ENCODE measurements at regions not wholly inside any gene's neighbourhood (a gene's known extent, or its start where the extent isn't known, plus 50 kb on each side); places are given as distances from the start of the nearest gene placed in this dataset.
"Not testable (repeated sequence)": the region's sequence is repeated elsewhere in the genome, so short reads cannot be mapped to it uniquely, and the experiment has no call there.

DNA sequence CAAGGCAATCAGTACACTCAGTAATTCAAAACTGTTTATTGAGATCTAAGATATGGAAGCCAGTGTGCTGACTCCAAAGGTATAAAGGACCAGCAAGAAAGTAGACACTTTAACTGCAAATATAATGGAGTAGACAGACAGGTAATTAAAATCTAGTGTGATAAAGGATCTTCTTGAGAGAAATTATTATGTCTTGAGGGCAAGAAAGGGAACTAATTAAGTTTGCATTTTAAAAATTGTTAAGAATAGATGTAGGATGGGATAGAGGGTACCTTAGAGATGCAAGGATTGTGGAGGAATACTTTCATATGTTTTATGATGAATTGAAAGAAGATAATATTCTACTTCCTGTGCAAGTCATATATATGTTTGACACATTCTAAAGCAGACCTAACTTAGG lies 825.3 kb downstream of the LTN1 start:
- no peaks in the 10 kb centered on the region for H3K27me3 Mint-ChIP-seq (ENCODE audit: low read depth)
- no peaks in the 10 kb centered on the region for H3K9me3 Mint-ChIP-seq
- H3K36me3 Mint-ChIP-seq (ENCODE audit: low read depth): no peaks in the 10 kb centered on the region

GRCh38 chr21:28164519-28164918 lies 828.2 kb downstream of the LTN1 start:
- H3K27ac Mint-ChIP-seq: peak overlapping the region in 2 of 3 experiments; percentile 3 to 26
- H3K4me3 Mint-ChIP-seq; H3K27me3 Mint-ChIP-seq (ENCODE audit: low read depth); H3K9me3 Mint-ChIP-seq; H3K4me1 Mint-ChIP-seq; H3K36me3 Mint-ChIP-seq (ENCODE audit: low read depth): not testable (repeated sequence)

More for the DNA sequence above, 825.3 kb downstream of the LTN1 start:
- Mint-ChIP-seq H3K4me1 (peaks cover 2% of the 10 kb centered on the region), H3K4me3 (no peak overlapping the region), H3K27ac (no peak overlapping the region)
- TF ChIP-seq CTCF (IDR thresholded peaks at IDR 0.05; ENCODE audit: unreplicated experiment in 3 of 3): no peak

GRCh38 chr21:28162052-28162451 lies 830.6 kb downstream of the LTN1 start:
- H3K9me3 Mint-ChIP-seq; H3K27me3 Mint-ChIP-seq (ENCODE audit: low read depth); H3K4me1 Mint-ChIP-seq; H3K36me3 Mint-ChIP-seq (ENCODE audit: low read depth); H3K4me3 Mint-ChIP-seq: not testable (repeated sequence)
- peak overlapping the region in 1 of 3 experiments; percentile 23 for H3K27ac Mint-ChIP-seq

DNA sequence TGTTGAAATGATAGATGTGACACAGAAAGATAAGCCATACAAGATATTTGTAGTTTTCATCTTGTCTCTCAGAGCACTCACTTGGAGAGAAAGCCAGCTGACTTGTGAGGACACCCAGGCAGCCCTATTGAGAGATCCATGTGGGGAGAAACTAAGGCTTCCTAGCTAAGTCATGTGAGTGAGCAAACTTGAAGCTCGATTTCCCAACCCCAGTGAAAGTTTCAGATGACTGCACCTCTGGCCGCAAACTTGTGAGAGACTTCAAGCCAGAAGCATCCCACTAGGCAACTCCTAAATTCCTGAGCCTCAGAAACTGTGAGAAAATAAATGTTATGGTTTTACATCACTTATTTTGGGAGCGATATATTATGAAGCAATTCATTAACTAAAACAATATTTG lies 832.3 kb downstream of the LTN1 start:
- Mint-ChIP-seq H3K4me1 (no peaks in the 10 kb centered on the region), H3K4me3 (no peak overlapping the region), H3K27me3 (ENCODE audit: low read depth) (no peaks in the 10 kb centered on the region), H3K9me3 (no peaks in the 10 kb centered on the region), H3K36me3 (ENCODE audit: low read depth) (no peaks in the 10 kb centered on the region), H3K27ac (peak overlapping the region; percentile 65 to 85 (median 67))
- TF ChIP-seq CTCF (IDR thresholded peaks at IDR 0.05; ENCODE audit: unreplicated experiment in 3 of 3): no peak

GRCh38 chr21:28159396-28159795 lies 833.3 kb downstream of the LTN1 start:
- TF ChIP-seq CTCF (IDR thresholded peaks at IDR 0.05; ENCODE audit: unreplicated experiment in 3 of 3): no peak
- no peaks in the 10 kb centered on the region for H3K27me3 Mint-ChIP-seq (ENCODE audit: low read depth)
- H3K4me3 Mint-ChIP-seq: no peak overlapping the region
- H3K36me3 Mint-ChIP-seq (ENCODE audit: low read depth): no peaks in the 10 kb centered on the region
- H3K27ac Mint-ChIP-seq: peak overlapping the region in 2 of 3 experiments; percentile 65 to 85
- no peaks in the 10 kb centered on the region for H3K9me3 Mint-ChIP-seq
- no peaks in the 10 kb centered on the region for H3K4me1 Mint-ChIP-seq

- Mint-ChIP-seq H3K4me1 (no peaks in the 10 kb centered on the region), H3K9me3 (no peaks in the 10 kb centered on the region), H3K27me3 (ENCODE audit: low read depth) (no peaks in the 10 kb centered on the region), H3K27ac (peak overlapping the region in 1 of 3 experiments; percentile 18), H3K36me3 (ENCODE audit: low read depth) (no peaks in the 10 kb centered on the region), H3K4me3 (no peak overlapping the region)
- TF ChIP-seq CTCF (IDR thresholded peaks at IDR 0.05; ENCODE audit: unreplicated experiment in 3 of 3): no peak
Observed at GRCh38 chr21:28156590-28156989, 836.1 kb downstream of the LTN1 start.

- H3K36me3 Mint-ChIP-seq (ENCODE audit: low read depth): no peaks in the 10 kb centered on the region
- peak overlapping the region in 2 of 3 experiments; percentile 35 to 65 for H3K27ac Mint-ChIP-seq
- H3K9me3 Mint-ChIP-seq: no peaks in the 10 kb centered on the region
- no peak overlapping the region for H3K4me3 Mint-ChIP-seq
- no peak for TF ChIP-seq CTCF (IDR thresholded peaks at IDR 0.05; ENCODE audit: unreplicated experiment in 3 of 3)
- no peaks in the 10 kb centered on the region for H3K4me1 Mint-ChIP-seq
- H3K27me3 Mint-ChIP-seq (ENCODE audit: low read depth): no peaks in the 10 kb centered on the region
Observed at GRCh38 chr21:28154121-28154520, 838.6 kb downstream of the LTN1 start.

Measured in nephron (organoid).